ENCODE measurements at regions not wholly inside any gene's neighbourhood (a gene's known extent, or its start where the extent isn't known, plus 50 kb on each side); places are given as distances from the start of the nearest gene placed in this dataset.

GRCh38 chr5:71955723-71956122, 151.6 kb upstream of the MAP1B start:
- H3K4me3 ChIP-seq (ENCODE audit: low read depth, low read length) = no peak overlapping the region
- no peak for TF ChIP-seq CTCF (IDR thresholded peaks at IDR 0.05; ENCODE audit: low read depth, low read length)

DNA sequence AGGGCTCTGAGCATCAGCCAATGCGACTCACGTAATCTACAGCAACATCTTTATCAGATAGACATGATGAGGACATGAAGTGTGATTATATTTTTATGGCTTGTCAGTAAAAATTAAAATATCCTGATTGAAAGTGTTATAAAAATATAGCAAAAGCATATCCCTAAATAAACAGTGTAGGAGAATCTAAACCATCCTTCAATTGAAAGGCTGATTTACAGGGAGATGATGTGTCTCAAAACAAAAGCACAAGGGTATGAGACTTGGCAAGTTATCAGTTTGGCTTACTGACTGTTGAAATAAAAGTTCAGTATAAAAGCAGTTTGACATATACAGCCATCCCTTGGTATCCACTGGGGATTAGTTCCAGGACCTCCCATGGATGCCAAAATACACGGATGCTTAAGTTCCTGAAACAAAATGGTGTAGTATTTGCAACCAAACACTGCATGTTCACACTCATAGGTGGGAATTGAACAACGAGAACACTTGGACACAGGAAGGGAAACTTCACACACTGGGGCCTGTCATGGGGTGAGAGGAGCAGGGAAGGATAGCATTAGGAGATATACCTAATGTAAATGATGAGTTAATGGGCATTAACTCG, 149.9 kb upstream of the MAP1B start:
- no peak for TF ChIP-seq CTCF (IDR thresholded peaks at IDR 0.05; ENCODE audit: low read depth, low read length)
- no peak overlapping the region for H3K4me3 ChIP-seq (ENCODE audit: low read depth, low read length)

DNA sequence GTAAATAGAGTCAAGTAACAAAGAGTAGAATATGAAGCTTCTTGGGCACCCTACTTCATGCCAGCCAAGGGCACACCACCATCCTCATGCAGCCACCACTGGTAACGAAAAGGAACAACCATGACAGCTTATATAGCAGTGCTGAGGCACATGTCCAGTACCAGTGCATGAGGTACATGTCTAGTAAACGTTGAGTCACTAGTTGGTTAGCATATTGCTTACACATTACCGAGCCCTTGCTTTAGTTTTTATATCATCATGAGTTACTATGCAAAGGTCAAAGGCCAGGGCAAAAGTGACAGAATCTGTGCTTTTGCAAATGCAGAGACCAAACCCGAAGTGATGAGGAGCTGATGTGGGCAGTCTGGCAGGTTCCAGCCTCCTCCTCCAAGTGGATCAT, 147.1 kb upstream of the MAP1B start:
- no peak for TF ChIP-seq CTCF (IDR thresholded peaks at IDR 0.05; ENCODE audit: low read depth, low read length)
- no peak overlapping the region for H3K4me3 ChIP-seq (ENCODE audit: low read depth, low read length)

- TF ChIP-seq CTCF (IDR thresholded peaks at IDR 0.05; ENCODE audit: low read depth, low read length) = no peak
- H3K4me3 ChIP-seq (ENCODE audit: low read depth, low read length) = no peak overlapping the region
Observed at GRCh38 chr5:71961786-71962185, 145.5 kb upstream of the MAP1B start.

- no peak overlapping the region for H3K4me3 ChIP-seq (ENCODE audit: low read depth, low read length)
- no peak for TF ChIP-seq CTCF (IDR thresholded peaks at IDR 0.05; ENCODE audit: low read depth, low read length)
Observed at GRCh38 chr5:71969460-71969859, 137.8 kb upstream of the MAP1B start.

DNA sequence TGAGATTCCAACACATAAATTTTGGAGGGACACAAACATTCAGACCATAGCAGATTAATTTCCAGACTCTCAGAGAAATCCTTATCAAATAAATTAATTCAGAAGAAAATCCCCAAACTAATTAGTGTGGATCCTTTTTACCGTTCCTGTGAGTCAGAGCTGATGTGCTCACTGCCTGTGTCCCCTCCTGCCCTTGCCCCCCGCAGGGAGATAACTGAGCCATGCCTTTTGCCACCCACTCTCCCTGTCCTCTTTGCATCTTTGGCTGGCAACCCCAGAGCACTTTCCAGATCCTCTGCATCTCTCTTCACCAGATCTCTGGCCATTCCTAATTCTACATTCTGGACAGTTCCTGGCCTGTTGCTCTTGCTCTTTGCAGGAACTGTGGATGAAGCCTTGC, 135.4 kb upstream of the MAP1B start:
- H3K4me3 ChIP-seq (ENCODE audit: low read depth, low read length) = no peak overlapping the region
- TF ChIP-seq CTCF (IDR thresholded peaks at IDR 0.05; ENCODE audit: low read depth, low read length) = no peak

DNA sequence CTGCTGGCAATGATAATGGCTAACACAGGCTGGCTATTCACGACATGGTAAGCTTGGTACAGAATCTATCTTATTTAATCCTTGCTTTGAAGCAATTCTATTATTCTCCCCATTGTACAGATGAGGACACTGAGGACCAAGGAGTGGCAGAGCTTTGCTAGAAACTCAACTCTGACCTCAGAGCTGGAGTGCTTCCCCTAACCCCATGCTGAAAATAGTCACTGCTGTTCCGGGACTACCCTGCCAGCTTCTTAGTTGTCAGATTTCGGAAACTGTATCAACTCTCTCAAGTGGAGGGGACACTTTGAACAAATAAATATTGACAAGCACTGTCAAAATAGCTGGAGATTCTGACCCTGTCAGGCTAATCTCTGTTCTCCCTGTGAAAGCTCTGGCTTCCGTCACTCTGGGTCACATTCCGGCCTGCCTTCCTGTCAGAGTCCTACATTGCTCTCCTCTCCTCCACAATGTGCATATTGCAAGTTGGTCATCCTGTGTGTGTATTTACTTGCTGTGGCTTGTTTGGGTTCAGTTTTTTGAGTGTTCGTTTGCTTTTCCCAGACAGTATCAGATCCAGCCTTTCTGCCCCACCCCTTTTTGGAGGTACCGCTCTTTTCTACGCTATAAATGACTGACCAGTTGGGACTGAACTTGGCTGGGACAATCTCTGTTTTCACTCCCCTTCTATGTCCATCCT, 134.3 kb upstream of the MAP1B start:
- TF ChIP-seq CTCF (IDR thresholded peaks at IDR 0.05; ENCODE audit: low read depth, low read length) = no peak
- no peak overlapping the region for H3K4me3 ChIP-seq (ENCODE audit: low read depth, low read length)
